Stimulated activated CD4-positive, alpha-beta T cell treated with anti-CD3 and anti-CD28 coated beads, Interleukin-12 subunit alpha, Interleukin-12 subunit beta, amount 100 ng/mL, for 48 hours (primary cell): ENCODE measurements at regions not wholly inside any gene's neighbourhood (a gene's known extent, or its start where the extent isn't known, plus 50 kb on each side); places are given as distances from the start of the nearest gene placed in this dataset.
"Not testable (repeated sequence)": the region's sequence is repeated elsewhere in the genome, so short reads cannot be mapped to it uniquely, and the experiment has no call there.

Experiments used
- DNase-seq, 3 donors: peaks; one replicate each; pipeline ENCODE4 v3.0.0-alpha.2; 2020; ENCODE audit warnings: low read depth in 2 of 3, low spot score in 1 of 3

- DNase-seq = no peak
Observed at GRCh38 chr18:8882632-8883408, 177.5 kb downstream of the MTCL1 start.

DNA sequence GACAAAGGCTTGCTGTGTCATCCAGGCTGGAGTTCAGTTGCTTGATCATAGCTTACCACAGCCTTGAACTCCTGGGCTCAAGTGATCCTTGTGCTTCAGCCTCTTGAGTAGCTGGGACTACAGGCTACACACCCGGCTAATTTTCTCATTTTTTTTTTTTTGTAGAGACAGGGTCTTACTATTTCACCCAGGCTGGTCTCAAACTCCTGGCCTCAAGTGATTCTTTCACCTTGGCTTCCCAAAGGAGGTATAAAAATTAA, 178.0 kb downstream of the MTCL1 start:
- no peak for DNase-seq

GRCh38 chr18:8887877-8888276, 182.5 kb downstream of the MTCL1 start:
- not testable (repeated sequence) for DNase-seq

DNA sequence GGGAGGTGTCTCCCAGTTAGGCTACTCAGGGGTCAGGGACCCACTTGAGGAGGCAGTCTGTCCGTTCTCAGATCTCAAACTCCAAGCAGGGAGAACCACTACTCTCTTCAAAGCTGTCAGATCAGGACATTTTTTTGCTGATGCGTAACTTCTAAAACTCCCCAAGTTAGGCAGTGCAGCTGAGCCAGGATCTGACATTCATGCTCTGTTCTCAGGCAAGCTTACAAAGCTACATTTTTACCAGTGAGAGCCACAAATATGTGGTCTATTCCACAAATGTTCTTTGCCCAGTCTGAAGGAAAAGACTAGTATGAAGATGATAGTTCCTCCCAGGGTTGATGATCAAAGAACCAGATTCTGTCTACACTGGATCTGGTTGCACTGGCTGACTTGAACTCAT, 184.1 kb downstream of the MTCL1 start:
- no peak for DNase-seq

DNA sequence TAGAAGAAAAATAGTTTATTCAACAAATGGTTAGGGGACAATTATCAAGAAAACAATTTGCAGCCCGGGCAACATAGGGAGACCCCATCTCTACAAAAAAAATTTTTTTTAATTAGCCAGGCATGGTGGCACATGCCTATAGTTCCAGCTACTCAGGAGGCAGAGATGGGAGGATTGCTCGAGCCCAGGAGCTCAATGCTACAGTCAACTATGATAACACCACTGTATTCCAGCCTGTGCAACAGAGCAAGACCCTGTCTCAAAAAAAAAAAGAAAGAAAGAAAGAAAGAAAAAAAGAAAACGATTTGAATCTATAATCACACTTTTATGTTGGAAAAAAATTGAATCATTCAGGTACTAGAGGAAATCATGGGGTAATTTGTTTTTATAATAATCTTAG, 185.1 kb downstream of the MTCL1 start:
- DNase-seq = not testable (repeated sequence)

DNA sequence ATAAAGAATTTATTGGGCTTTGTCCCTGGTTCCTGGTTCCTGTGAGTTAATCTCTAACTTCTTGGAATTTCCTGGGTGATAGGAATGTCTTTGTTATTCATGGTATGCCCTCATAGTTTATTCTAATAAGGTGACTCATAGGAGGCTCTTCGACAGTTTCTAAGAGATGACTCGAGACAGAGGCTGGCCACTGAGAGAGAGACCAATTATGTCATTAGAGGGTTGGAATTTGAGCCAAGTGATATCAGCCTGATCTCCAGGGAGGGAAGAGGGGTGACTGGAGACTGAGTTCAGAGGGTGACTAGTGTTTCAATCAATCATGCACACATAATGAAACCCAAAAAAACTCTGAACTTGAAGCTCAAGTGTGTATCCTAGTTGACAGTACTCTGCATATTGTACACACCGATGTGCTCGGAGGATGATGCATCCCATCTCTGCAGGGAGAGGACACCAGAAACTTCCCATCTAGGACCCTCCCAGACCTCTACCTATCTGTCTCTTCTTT, 185.7 kb downstream of the MTCL1 start:
- DNase-seq = no peak

GRCh38 chr18:8893221-8893620, 187.9 kb downstream of the MTCL1 start:
- no peak for DNase-seq

DNA sequence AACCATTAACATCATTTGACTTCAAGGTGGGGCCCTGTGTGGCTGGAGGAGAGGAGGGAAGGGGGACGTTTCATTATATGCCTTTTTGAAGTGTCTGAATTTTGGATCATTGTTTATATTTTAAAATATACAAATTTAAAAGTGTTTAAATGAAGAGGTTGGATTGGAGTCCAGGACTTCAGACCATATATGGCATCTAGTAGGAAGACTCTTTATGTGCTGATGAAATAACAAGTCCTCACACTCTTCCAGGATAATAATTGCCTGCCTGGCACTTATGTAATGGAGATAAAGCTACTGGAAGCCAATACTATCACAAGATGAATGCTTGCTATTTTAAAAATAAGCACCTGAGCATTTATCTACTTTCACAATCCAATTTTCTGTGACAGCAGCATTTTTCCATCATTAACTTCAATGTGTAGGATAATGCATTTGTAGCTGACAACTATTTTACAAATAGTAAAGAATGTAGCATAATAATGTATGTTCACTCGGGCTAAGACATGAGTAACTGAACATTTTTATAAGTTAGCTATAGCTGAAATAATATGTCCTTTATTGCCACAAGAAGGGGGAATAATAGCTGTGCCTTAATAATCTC, 188.4 kb downstream of the MTCL1 start:
- no peak for DNase-seq

DNA sequence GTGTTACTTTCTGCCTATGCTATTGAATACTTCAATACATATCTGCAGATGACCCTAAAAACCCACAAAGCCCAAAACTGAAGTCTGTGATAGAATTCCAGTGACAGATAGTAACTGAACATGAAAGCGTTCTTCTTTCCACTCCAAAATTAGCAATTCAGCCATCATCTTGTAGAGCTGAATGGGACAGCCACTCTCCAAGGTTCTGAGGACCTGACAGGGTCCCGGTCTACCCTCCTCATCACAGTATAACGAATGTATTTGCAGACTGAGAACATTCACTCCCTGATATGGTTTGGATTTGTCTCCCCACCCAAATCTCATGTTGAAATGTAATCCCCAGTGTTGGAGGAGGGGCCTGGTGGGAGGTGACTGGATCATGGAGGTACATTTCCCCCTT, 189.5 kb downstream of the MTCL1 start:
- no peak for DNase-seq

GRCh38 chr18:8895341-8895740, 190.0 kb downstream of the MTCL1 start:
- DNase-seq = no peak

DNA sequence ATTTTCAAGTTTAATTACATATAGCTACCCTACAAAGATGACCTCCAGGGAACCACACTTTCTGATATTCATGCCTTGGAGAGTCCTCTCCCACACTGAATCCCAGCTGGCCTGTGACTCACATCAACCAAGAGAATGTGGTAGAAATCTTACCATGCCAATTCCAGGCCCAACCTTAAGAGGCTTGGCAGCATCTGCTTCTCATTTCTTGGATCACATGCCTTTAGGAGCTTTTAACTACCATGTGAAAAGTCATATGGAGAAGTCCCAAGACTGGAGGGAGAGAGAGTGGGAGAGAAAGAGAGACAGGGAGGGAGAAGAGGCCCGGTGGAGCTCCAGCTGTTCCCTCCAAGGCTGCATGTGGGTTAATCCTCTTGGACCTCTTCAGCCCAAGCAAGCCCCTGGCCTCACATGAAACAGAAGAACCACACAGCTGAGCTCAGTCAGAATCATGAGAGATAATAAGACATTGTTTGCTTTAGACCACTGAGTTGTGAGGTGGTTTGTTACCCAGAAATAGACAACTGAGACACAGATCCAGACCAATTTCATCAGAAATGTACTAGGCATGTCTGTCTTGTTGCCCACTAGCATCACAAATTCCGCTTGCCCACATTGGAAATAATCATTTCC, 190.7 kb downstream of the MTCL1 start:
- no peak for DNase-seq

DNA sequence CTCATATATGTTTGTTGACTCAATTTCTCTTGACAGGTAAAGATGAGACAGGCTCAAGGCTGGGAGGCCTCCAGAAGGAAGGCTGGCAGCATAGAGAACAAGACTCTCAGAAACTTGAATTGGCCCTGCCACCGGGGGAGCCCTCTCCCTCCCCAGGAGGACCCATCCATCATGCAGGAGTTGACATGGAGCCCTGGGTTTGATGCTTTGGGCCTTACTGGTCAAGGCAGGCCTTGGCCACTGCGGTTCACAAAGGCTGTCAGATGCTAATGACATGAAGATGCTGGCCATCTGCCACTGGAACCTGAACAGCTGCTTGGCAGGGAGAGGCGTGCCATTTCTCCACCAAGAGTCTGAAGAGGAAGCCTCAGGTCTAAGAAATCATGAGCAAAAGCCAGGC, 193.6 kb downstream of the MTCL1 start:
- DNase-seq = no peak

GRCh38 chr18:8900552-8900951, 195.2 kb downstream of the MTCL1 start:
- DNase-seq = no peak

- DNase-seq = no peak
Observed at GRCh38 chr18:8901019-8901418, 195.7 kb downstream of the MTCL1 start.

DNA sequence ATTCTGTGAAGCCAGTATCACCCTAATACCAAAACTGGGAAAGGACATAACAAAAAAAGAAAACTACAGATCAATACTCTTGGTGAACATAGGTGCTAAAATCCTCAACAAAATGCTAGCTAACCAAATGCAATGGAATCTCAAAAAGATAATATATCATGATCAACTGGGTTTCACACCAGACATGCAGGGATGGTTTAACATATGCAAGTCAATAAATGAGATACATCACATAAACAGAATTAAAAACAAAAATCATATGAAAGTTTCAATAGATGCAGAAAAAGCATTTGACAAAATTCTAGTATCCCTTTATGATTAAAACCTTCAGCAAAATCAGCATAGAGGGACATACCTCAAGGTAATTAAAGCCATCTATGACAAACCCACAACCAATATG, 198.2 kb upstream of the NDUFV2 start:
- no peak for DNase-seq

GRCh38 chr18:8908792-8909510, 193.5 kb upstream of the NDUFV2 start:
- DNase-seq = no peak

- DNase-seq = no peak
Observed at GRCh38 chr18:8910186-8910822, 192.2 kb upstream of the NDUFV2 start.

GRCh38 chr18:8910843-8911242, 191.7 kb upstream of the NDUFV2 start:
- no peak for DNase-seq

- DNase-seq = no peak
Observed at GRCh38 chr18:8911408-8912340, 190.8 kb upstream of the NDUFV2 start.
